Erythroblast (primary cell): ENCODE measurements at regions not wholly inside any gene's neighbourhood (a gene's known extent, or its start where the extent isn't known, plus 50 kb on each side); places are given as distances from the start of the nearest gene placed in this dataset.

Experiments
- GATA1 ChIP-seq: IDR thresholded peaks from 2 replicates; pipeline ENCODE4 v1.6.1; 2011; ENCODE audit warnings: low read depth, mild to moderate bottlenecking, control low read depth, low read length, moderate library complexity
- POLR2A ChIP-seq: IDR thresholded peaks from 2 replicates; pipeline ENCODE4 v1.6.1; 2011; ENCODE audit warnings: mild to moderate bottlenecking, low read length

DNA sequence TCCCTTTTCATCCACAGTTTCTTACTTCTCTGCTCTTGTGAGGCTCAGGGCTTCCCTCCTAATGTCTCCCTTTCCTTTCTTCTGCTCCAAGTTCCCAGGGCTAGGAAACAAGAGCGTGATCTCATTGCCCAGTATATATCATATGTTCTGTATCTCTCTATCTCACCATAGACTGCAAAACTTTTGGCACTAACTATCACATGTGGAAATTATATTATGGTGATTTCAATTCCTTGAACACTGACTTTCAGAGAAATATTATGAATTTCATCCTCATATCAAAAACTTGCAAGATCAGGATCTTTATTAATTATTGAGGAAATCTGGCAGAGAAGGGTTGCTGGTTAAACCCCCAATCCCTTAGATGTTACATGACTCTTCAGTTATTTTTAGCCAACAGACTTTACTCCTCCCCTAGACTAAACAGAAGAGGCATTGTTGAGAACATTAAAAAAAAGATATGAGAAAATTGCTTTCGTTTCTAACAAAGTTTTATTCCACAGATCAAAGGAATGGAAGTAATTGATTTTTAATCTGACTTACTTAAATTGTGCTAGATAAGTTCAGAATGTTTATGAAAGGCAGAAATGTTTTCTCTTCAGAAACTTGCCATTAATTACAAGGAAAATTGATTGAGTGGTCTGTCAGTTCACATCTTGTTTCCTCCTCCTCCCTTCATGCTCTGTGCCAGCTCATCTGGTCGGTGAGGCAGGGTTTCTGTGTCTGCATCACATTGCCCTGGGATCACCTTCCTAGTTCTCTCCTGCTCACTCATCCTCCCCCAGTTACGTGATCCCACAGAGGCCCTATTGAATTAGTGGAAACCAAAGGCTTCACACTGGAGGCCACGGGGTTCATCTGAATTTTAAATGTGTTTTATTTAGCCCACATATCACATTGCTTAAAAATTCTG lies 378.5 kb downstream of the LMO7 start:
- no peak for TF ChIP-seq POLR2A
- no peak for TF ChIP-seq GATA1
